GM23338 (cell line): ENCODE measurements at regions not wholly inside any gene's neighbourhood (a gene's known extent, or its start where the extent isn't known, plus 50 kb on each side); places are given as distances from the start of the nearest gene placed in this dataset.

Source experiments
- ATAC-seq: fragments of 200-7000 bp; cut with Tn5 transposase; 3 replicates; pipeline ENCODE4 v1.9.1; 2020
- DNase-seq: peaks from one replicate; pipeline ENCODE4 v3.0.0-alpha.2; 2015; ENCODE audit warnings: low spot score
- H2AFZ ChIP-seq: fragments of 200-600 bp; sonication (generic); 2 replicates; pipeline ENCODE4 v1.8.0; 2016; ENCODE audit warnings: antibody characterized with exemption, mild to moderate bottlenecking, moderate library complexity
- H3F3A ChIP-seq: fragments of 200-600 bp; sonication (generic); replicated peaks from 2 replicates; pipeline ENCODE4 v1.8.0; 2017; ENCODE audit warnings: antibody characterized with exemption, mixed run types, low read depth
- H3K27ac ChIP-seq: fragments of 200-600 bp; sonication (generic); 2 replicates; pipeline ENCODE4 v1.6.1; 2016; ENCODE audit warnings: low read depth
- H3K27me3 ChIP-seq: fragments of 200-600 bp; sonication (generic); 2 replicates; pipeline ENCODE4 v1.8.0; 2016; ENCODE audit warnings: mild to moderate bottlenecking, mixed run types, moderate library complexity; ENCODE audit not compliant: insufficient read depth
- H3K36me3 ChIP-seq: fragments of 200-600 bp; sonication (generic); 2 replicates; pipeline ENCODE4 v1.8.0; 2016; ENCODE audit warnings: mild to moderate bottlenecking; ENCODE audit not compliant: insufficient read depth
- H3K4me1 ChIP-seq: fragments of 200-600 bp; sonication (generic); 2 replicates; pipeline ENCODE4 v1.8.0; 2016; ENCODE audit warnings: mild to moderate bottlenecking, moderate library complexity; ENCODE audit not compliant: insufficient read depth
- H3K4me2 ChIP-seq: fragments of 200-600 bp; sonication (generic); 2 replicates; pipeline ENCODE4 v1.7.1; 2017; ENCODE audit warnings: mixed run types
- H3K4me3 ChIP-seq: fragments of 200-600 bp; sonication (generic); 2 replicates; pipeline ENCODE4 v1.6.1; 2016; ENCODE audit warnings: mixed run types
- H3K79me2 ChIP-seq: fragments of 200-600 bp; sonication (generic); replicated peaks from 2 replicates; pipeline ENCODE4 v1.8.0; 2017; ENCODE audit warnings: mild to moderate bottlenecking; ENCODE audit not compliant: insufficient read depth
- H3K9me2 ChIP-seq: fragments of 200-600 bp; sonication (generic); 2 replicates; pipeline ENCODE4 v1.8.0; 2017; ENCODE audit not compliant: insufficient read depth
- H4K20me1 ChIP-seq: fragments of 200-600 bp; sonication (generic); replicated peaks from 2 replicates; pipeline ENCODE4 v1.8.0; 2017; ENCODE audit warnings: mild to moderate bottlenecking; ENCODE audit not compliant: insufficient read depth
- H3K27ac Mint-ChIP-seq: 2 replicates; pipeline ENCODE4 v1.8.0; 2020; ENCODE audit warnings: inconsistent platforms, mild to moderate bottlenecking, moderate library complexity, mixed read lengths
- H3K27me3 Mint-ChIP-seq: 3 replicates; pipeline ENCODE4 v1.8.0; 2022; ENCODE audit warnings: low read depth, mild to moderate bottlenecking, moderate library complexity, mixed read lengths, inconsistent platforms; ENCODE audit not compliant: insufficient read depth, poor library complexity
- H3K36me3 Mint-ChIP-seq: 3 replicates; pipeline ENCODE4 v1.8.0; 2021; ENCODE audit warnings: low read depth, mild to moderate bottlenecking, inconsistent platforms, moderate library complexity, mixed read lengths
- H3K4me1 Mint-ChIP-seq: 3 replicates; pipeline ENCODE4 v1.8.0; 2020; ENCODE audit warnings: mild to moderate bottlenecking, inconsistent platforms, mixed read lengths
- H3K4me3 Mint-ChIP-seq: 3 replicates; pipeline ENCODE4 v1.8.0; 2021; ENCODE audit warnings: moderate library complexity, mild to moderate bottlenecking, inconsistent platforms, mixed read lengths
- H3K9me3 Mint-ChIP-seq: 3 replicates; pipeline ENCODE4 v1.8.0; 2020; ENCODE audit warnings: moderate library complexity, mild to moderate bottlenecking, inconsistent platforms, mixed read lengths
- CREB1 ChIP-seq: fragments of 250-450 bp; sonication (Bioruptor Pico); IDR thresholded peaks from 2 replicates; pipeline ENCODE4 v1.5.0; 2020; ENCODE audit warnings: low read depth, mild to moderate bottlenecking, moderate library complexity
- ETS1 ChIP-seq: IDR thresholded peaks from 2 replicates; pipeline ENCODE4 v1.6.1; 2016; ENCODE audit warnings: antibody characterized with exemption
- EZH2phosphoT487 ChIP-seq: fragments of 200-600 bp; sonication (generic); IDR thresholded peaks from one replicate; pipeline ENCODE4 v1.8.1; 2018; ENCODE audit warnings: antibody characterized with exemption; ENCODE audit not compliant: unreplicated experiment
- POLR2AphosphoS5 ChIP-seq: IDR thresholded peaks from 2 replicates; pipeline ENCODE4 v1.6.1; 2016; ENCODE audit warnings: antibody characterized with exemption, low read depth
- REST ChIP-seq: IDR thresholded peaks from one replicate; pipeline ENCODE4 v1.6.1; 2018; ENCODE audit warnings: antibody characterized with exemption; ENCODE audit not compliant: unreplicated experiment
- STAT1 ChIP-seq: IDR thresholded peaks from one replicate; pipeline ENCODE4 v1.6.1; 2016; ENCODE audit warnings: antibody characterized with exemption; ENCODE audit not compliant: unreplicated experiment
- ZNF114 ChIP-seq: fragments of 250-450 bp; sonication (Bioruptor Pico); IDR thresholded peaks from 2 replicates; pipeline ENCODE4 v1.5.0; 2020; ENCODE audit warnings: mild to moderate bottlenecking, moderate library complexity
- ZNF462 ChIP-seq: fragments of 250-450 bp; sonication (Bioruptor Pico); IDR thresholded peaks from 2 replicates; pipeline ENCODE4 v1.5.0; 2020; ENCODE audit warnings: mild to moderate bottlenecking, moderate library complexity

DNA sequence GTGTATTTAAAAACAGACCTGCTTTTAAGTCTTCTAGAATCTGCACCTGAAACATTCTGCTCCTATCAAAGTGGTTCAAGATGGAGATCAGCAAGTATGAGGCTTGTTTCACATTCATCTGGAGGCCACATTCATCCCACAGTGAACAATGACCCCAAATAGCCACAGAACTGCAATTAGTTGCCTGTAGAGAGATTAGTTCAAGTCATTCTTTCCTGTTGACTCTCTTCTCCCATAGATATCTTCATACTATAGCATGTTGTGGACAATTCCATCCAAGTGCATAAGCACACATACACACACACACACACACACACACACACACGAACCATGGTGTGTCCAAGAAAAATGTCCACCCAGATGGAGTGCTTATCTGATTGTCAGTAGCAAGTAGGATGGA lies 101.7 kb upstream of the FGGY start:
- Histone ChIP-seq H3K4me3 (no peak overlapping the region), H3F3A (no peaks in the 10 kb centered on the region), H2AFZ (no peak overlapping the region), H3K27me3 (no peaks in the 10 kb centered on the region), H4K20me1 (no peaks in the 10 kb centered on the region), H3K4me1 (no peaks in the 10 kb centered on the region), H3K79me2 (no peaks in the 10 kb centered on the region), H3K4me2 (no peak overlapping the region), H3K9me2 (peaks cover 10% of the 10 kb centered on the region; the same call in 1 of the 2 replicates), H3K36me3 (0 out of 2 replicates have a peak, but pooled peaks cover 3% of the 10 kb centered on the region), H3K27ac (no peak overlapping the region)
- TF ChIP-seq ZNF462 (CRISPR knock-in tag) (no peak), EZH2phosphoT487 (no peak), ETS1 (no peak), REST (no peak), POLR2AphosphoS5 (no peak), STAT1 (no peak), CREB1 (CRISPR knock-in tag) (no peak), ZNF114 (CRISPR knock-in tag) (no peak)
- Mint-ChIP-seq H3K27ac (no peak overlapping the region), H3K9me3 (peaks cover 7% of the 10 kb centered on the region; the same call in 2 of the 3 replicates), H3K4me1 (peaks cover 5% of the 10 kb centered on the region; the same call in 2 of the 3 replicates), H3K36me3 (peaks cover under 1% of the 10 kb centered on the region; the same call in 1 of the 3 replicates), H3K27me3 (no peaks in the 10 kb centered on the region), H3K4me3 (no peak overlapping the region)
- DNase-seq (no peak), ATAC-seq (no peak)
